ENCODE measurements at regions not wholly inside any gene's neighbourhood (a gene's known extent, or its start where the extent isn't known, plus 50 kb on each side); places are given as distances from the start of the nearest gene placed in this dataset.

DNA sequence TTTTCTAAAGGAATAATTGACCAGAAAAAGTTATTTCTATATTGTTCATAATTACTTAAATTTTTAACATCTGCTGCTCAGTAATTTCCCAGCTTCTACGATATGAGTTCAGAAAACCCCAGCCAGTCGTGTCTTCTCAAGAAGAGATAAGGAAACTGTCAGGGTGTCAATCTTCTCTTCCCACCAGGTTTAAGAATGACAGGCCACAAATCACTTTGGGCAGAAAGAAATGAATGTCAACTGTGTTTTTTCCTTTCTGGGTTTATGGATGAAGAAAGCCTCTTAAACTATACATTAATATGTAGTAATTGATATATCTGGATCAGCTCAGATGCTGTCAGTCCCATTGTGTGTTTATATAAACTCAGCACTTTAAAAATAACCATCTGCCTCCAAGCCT lies 453.2 kb upstream of the NUDT12 start:
- no peak for TF ChIP-seq ISL1 (CRISPR knock-in tag; IDR thresholded peaks at IDR 0.05)
- no peak for TF ChIP-seq TOX (CRISPR knock-in tag; IDR thresholded peaks at IDR 0.05; ENCODE audit: borderline replicate concordance)
- no peak for TF ChIP-seq ZFP3 (CRISPR knock-in tag; IDR thresholded peaks at IDR 0.05)
- no peak for TF ChIP-seq PPARA (CRISPR knock-in tag; IDR thresholded peaks at IDR 0.05; ENCODE audit: borderline replicate concordance)
